SK-N-SH (cell line): ENCODE measurements at regions not wholly inside any gene's neighbourhood (a gene's known extent, or its start where the extent isn't known, plus 50 kb on each side); places are given as distances from the start of the nearest gene placed in this dataset.

Experiments used
- CTCF ChIA-PET: fragments of 300-600, 350-600 bp; formaldehyde crosslinking; extraction: SDS; loops from one replicate; lab custom pipeline; 2021; lab: Yijun Ruan, JAX
- POLR2A ChIA-PET: fragments of 350-600 bp; sonication (Branson Sonifier 250); formaldehyde crosslinking; extraction: SDS; loops from one replicate; lab custom pipeline; 2020; ENCODE audit warnings: antibody characterized with exemption, inconsistent platforms; lab: Yijun Ruan, JAX
- DNase-seq: peaks from one replicate; pipeline ENCODE4 v3.0.0; 2012
- H2AFZ ChIP-seq: fragments of 200-600 bp; sonication (generic); 2 replicates; pipeline ENCODE4 v1.8.1; 2016; ENCODE audit warnings: antibody characterized with exemption, mild to moderate bottlenecking, low read depth
- H3F3A ChIP-seq: fragments of 200-600 bp; sonication (generic); replicated peaks from 2 replicates; pipeline ENCODE3; 2016; ENCODE audit warnings: antibody characterized with exemption, mild to moderate bottlenecking; ENCODE audit not compliant: insufficient read depth
- H3K27ac ChIP-seq, 2 experiments: fragments of 200-500 bp in 1 of 2; fragments of 200-600 bp in 1 of 2; sonication (Bioruptor generic) in 1 of 2; sonication (generic), shearing (Covaris generic) in 1 of 2; 2 replicates each; pipeline versions ENCODE4 v1.5.1 to v1.6.1; 2014 to 2016; ENCODE audit warnings: low read depth in 2 of 2, inconsistent platforms in 1 of 2, low read length in 1 of 2, mild to moderate bottlenecking in 1 of 2, mixed read lengths in 1 of 2
- H3K27me3 ChIP-seq: fragments of 200-600 bp; sonication (generic), shearing (Covaris generic); 2 replicates; pipeline ENCODE4 v1.6.1; 2016; ENCODE audit warnings: mixed run types; ENCODE audit not compliant: insufficient read depth
- H3K36me3 ChIP-seq, 2 experiments: fragments of 200-500 bp in 1 of 2; fragments of 200-600 bp in 1 of 2; sonication (Bioruptor generic) in 1 of 2; sonication (generic) in 1 of 2; replicated peaks in 1 of 2; 2 replicates each; pipeline versions ENCODE3 to v1.5.1; 2014 to 2016; ENCODE audit warnings: low read length in 1 of 2, mild to moderate bottlenecking in 1 of 2; ENCODE audit not compliant: insufficient read depth in 2 of 2, control insufficient read depth in 1 of 2
- H3K4me1 ChIP-seq, 2 experiments: fragments of 200-500 bp in 1 of 2; fragments of 200-600 bp in 1 of 2; sonication (Bioruptor generic) in 1 of 2; sonication (generic), shearing (Covaris generic) in 1 of 2; 2 replicates each; pipeline versions ENCODE4 v1.5.1 to v1.6.1; 2014 to 2016; ENCODE audit warnings: low read depth in 1 of 2, low read length in 1 of 2, mixed run types in 1 of 2; ENCODE audit not compliant: insufficient read depth in 2 of 2, control insufficient read depth in 1 of 2
- H3K4me2 ChIP-seq: fragments of 200-600 bp; sonication (generic), shearing (Covaris generic); 2 replicates; pipeline ENCODE4 v1.6.1; 2017; ENCODE audit warnings: mixed run types
- H3K4me3 ChIP-seq, 2 experiments: fragments of 200-500 bp in 1 of 2; fragments of 200-600 bp in 1 of 2; sonication (Bioruptor generic) in 1 of 2; sonication (generic), shearing (Covaris generic) in 1 of 2; 2 replicates each; pipeline versions ENCODE4 v1.5.1 to v1.8.1; 2014 to 2016; ENCODE audit warnings: low read depth in 2 of 2, inconsistent platforms in 1 of 2, low read length in 1 of 2, mild to moderate bottlenecking in 1 of 2, mixed read lengths in 1 of 2, moderate library complexity in 1 of 2
- H3K79me2 ChIP-seq: fragments of 200-600 bp; sonication (generic); 2 replicates; pipeline ENCODE4 v1.8.1; 2017; ENCODE audit warnings: mild to moderate bottlenecking; ENCODE audit not compliant: insufficient read depth
- H3K9ac ChIP-seq: fragments of 200-600 bp; sonication (generic); 2 replicates; pipeline ENCODE4 v1.6.1; 2017; ENCODE audit warnings: mixed run types
- H3K9me2 ChIP-seq: fragments of 200-600 bp; sonication (generic); 2 replicates; pipeline ENCODE4 v1.6.1; 2017; ENCODE audit warnings: mixed run types
- H3K9me3 ChIP-seq: fragments of 200-600 bp; sonication (generic); 2 replicates; pipeline ENCODE4 v1.6.1; 2017; ENCODE audit warnings: mixed run types, mild to moderate bottlenecking, moderate library complexity
- H4K20me1 ChIP-seq: fragments of 200-600 bp; sonication (generic); 2 replicates; pipeline ENCODE4 v1.6.1; 2017; ENCODE audit warnings: mild to moderate bottlenecking, mixed run types; ENCODE audit not compliant: insufficient read depth
- EP300 ChIP-seq, 2 experiments: IDR thresholded peaks; 2 replicates each; pipeline versions ENCODE4 v1.4.0 to v1.6.1; 2012; ENCODE audit warnings: borderline replicate concordance in 1 of 2, low read depth in 1 of 2, low read length in 1 of 2
- EZH2phosphoT487 ChIP-seq: fragments of 200-600 bp; sonication (generic); IDR thresholded peaks from 2 replicates; pipeline ENCODE4 v1.6.1; 2017; ENCODE audit warnings: low read depth, mixed run types, mild to moderate bottlenecking, antibody characterized with exemption, moderate library complexity, borderline replicate concordance
- IRF3 ChIP-seq: fragments of 150-350 bp; IDR thresholded peaks from 2 replicates; pipeline ENCODE4 v1.6.1; 2016; ENCODE audit warnings: mild to moderate bottlenecking, low read depth, low read length
- JUND ChIP-seq: IDR thresholded peaks from 2 replicates; pipeline ENCODE4 v1.4.0; 2012
- MXI1 ChIP-seq: IDR thresholded peaks from 2 replicates; pipeline ENCODE4 v1.6.1; 2012; ENCODE audit warnings: mild to moderate bottlenecking, low read depth, low read length, improper control_type of control experiment
- NRF1 ChIP-seq: IDR thresholded peaks from 2 replicates; pipeline ENCODE4 v1.6.1; 2012; ENCODE audit warnings: low read depth, mild to moderate bottlenecking, low read length
- PBX3 ChIP-seq: IDR thresholded peaks from 2 replicates; pipeline ENCODE4; 2012
- POLR2AphosphoS5 ChIP-seq: IDR thresholded peaks from 2 replicates; pipeline ENCODE4 v1.6.1; 2012; ENCODE audit warnings: low read depth, low read length
- RAD21 ChIP-seq: IDR thresholded peaks from 2 replicates; pipeline ENCODE4 v1.6.1; 2012; ENCODE audit warnings: mild to moderate bottlenecking, low read length
- RCOR1 ChIP-seq: fragments of 150-350 bp; IDR thresholded peaks from 2 replicates; pipeline ENCODE4 v1.6.1; 2017; ENCODE audit warnings: antibody characterized with exemption, low read length
- RFX5 ChIP-seq: IDR thresholded peaks from 2 replicates; pipeline ENCODE4 v1.6.1; 2012; ENCODE audit warnings: mild to moderate bottlenecking, improper control_type of control experiment, low read length
- RXRA ChIP-seq: IDR thresholded peaks from 2 replicates; pipeline ENCODE4 v1.4.0; 2012; ENCODE audit warnings: low read depth, mild to moderate bottlenecking, borderline replicate concordance
- TCF12 ChIP-seq: IDR thresholded peaks from 2 replicates; pipeline ENCODE4 v1.4.0; 2012
- TEAD4 ChIP-seq: IDR thresholded peaks from 2 replicates; pipeline ENCODE4 v1.4.0; 2012; ENCODE audit warnings: mild to moderate bottlenecking, borderline replicate concordance; ENCODE audit not compliant: insufficient read depth
- USF2 ChIP-seq: fragments of 150-350 bp; IDR thresholded peaks from 2 replicates; pipeline ENCODE4 v1.6.1; 2017; ENCODE audit warnings: antibody characterized with exemption, low read length, low read depth, borderline replicate concordance
- YY1 ChIP-seq: IDR thresholded peaks from 2 replicates; pipeline ENCODE4 v1.4.0; 2012; ENCODE audit warnings: low read depth, mild to moderate bottlenecking
- ZBTB33 ChIP-seq: IDR thresholded peaks from 2 replicates; pipeline ENCODE4 v1.4.0; 2012; ENCODE audit warnings: low read depth, borderline replicate concordance
- WGBS: methylation state at CpG from one replicate; pipeline ENCODE4 v1.1.6; 2017; ENCODE audit warnings: low lambda C conversion rate; 5-methylcytosine and 5-hydroxymethylcytosine counted together

GRCh38 chr3:38949994-38950393 is 101.8 kb downstream of the SCN11A start:
- no peak overlapping the region for H2AFZ ChIP-seq
- TF ChIP-seq TCF12: no peak
- TF ChIP-seq IRF3: no peak
- TF ChIP-seq RXRA: no peak
- no peak for TF ChIP-seq USF2
- TF ChIP-seq RAD21: no peak
- no peak for TF ChIP-seq MXI1
- no peak for TF ChIP-seq EZH2phosphoT487
- TF ChIP-seq ZBTB33: no peak
- DNase-seq: no peak
- no peaks in the 10 kb centered on the region for H3K79me2 ChIP-seq
- H3K9ac ChIP-seq: no peak overlapping the region
- H3K36me3 ChIP-seq: no peaks in the 10 kb centered on the region
- no peak overlapping the region for H3K4me3 ChIP-seq
- ChIA-PET POLR2A (no interaction called here), CTCF (interaction anchor here (0.6 kb wide), 1 partner anchor 120 kb away, joined by 4 read pairs; no protein-coding TSS in a partner anchor)
- H3K27ac ChIP-seq: no peak overlapping the region
- H3K4me2 ChIP-seq: no peak overlapping the region
- H3K9me3 ChIP-seq: no peaks in the 10 kb centered on the region
- no peaks in the 10 kb centered on the region; a peak in 1 of 4 replicates for H3K4me1 ChIP-seq
- H3F3A ChIP-seq: no peaks in the 10 kb centered on the region
- no peaks in the 10 kb centered on the region for H3K27me3 ChIP-seq
- H3K9me2 ChIP-seq: no peaks in the 10 kb centered on the region
- WGBS: 74% methylated on average over 6 of the region's 9 CpGs
- no peaks in the 10 kb centered on the region for H4K20me1 ChIP-seq

- POLR2A ChIA-PET: no interaction called here
- no peak for TF ChIP-seq PBX3
- TF ChIP-seq YY1: no peak
- TF ChIP-seq POLR2AphosphoS5: no peak
- no peak for TF ChIP-seq RAD21
- TF ChIP-seq RCOR1: no peak
- no peak for TF ChIP-seq EP300 (IDR thresholded peaks at IDR 0.05; ENCODE audit: borderline replicate concordance in 1 of 2, low read depth in 1 of 2, low read length in 1 of 2)
- no peak for TF ChIP-seq RFX5
- TF ChIP-seq JUND: no peak
- no peak for TF ChIP-seq USF2
- TF ChIP-seq EZH2phosphoT487: no peak
- no peak for TF ChIP-seq ZBTB33
- TF ChIP-seq NRF1: no peak
- no peak for TF ChIP-seq TEAD4
- TF ChIP-seq TCF12: no peak
- Histone ChIP-seq H2AFZ (no peak overlapping the region), H3K4me1 (no peaks in the 10 kb centered on the region), H3K9ac (no peak overlapping the region), H3K9me3 (no peaks in the 10 kb centered on the region), H3K79me2 (no peaks in the 10 kb centered on the region), H3F3A (no peaks in the 10 kb centered on the region), H3K4me2 (no peak overlapping the region), H3K36me3 (no peaks in the 10 kb centered on the region), H3K4me3 (no peak overlapping the region), H3K27me3 (no peaks in the 10 kb centered on the region), H3K27ac (no peak overlapping the region), H3K9me2 (no peaks in the 10 kb centered on the region), H4K20me1 (no peaks in the 10 kb centered on the region)
- WGBS: 23% methylated on average over 3 of the region's 3 CpGs
- DNase-seq: no peak
- CTCF ChIA-PET: interaction anchor here (1.4 kb wide), 1 partner anchor 13 kb away, joined by 3 read pairs; no protein-coding TSS in a partner anchor
Observed at GRCh38 chr3:38940394-38940793, 111.3 kb downstream of the SCN11A start.
